ENCODE measurements at regions not wholly inside any gene's neighbourhood (a gene's known extent, or its start where the extent isn't known, plus 50 kb on each side); places are given as distances from the start of the nearest gene placed in this dataset.

DNA sequence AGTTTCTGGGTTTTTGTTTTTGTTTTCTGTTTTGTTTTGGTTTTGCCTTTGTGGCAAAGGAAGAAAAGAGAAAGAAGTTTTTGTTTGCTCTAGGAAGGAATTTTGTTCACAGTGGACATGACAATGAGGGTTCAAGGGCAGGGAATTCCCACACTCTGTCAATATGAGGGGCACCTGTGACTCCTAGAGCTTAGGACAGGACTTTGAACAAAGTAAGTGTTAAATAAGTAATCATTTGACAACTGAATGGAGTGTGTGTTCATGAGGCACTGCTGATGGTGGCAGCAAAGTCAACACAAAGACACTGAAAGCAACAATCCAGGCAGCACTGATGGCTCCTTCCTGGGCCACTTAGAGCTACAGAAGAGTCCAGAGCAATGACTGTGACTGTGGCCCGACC, 1381.1 kb upstream of the LRRTM3 start:
- Histone ChIP-seq H3K9me2 (replicated peaks; ENCODE audit: insufficient read depth) (no peaks in the 10 kb centered on the region), H2AFZ (no peak overlapping the region), H3K4me3 (no peak overlapping the region), H3K27me3 (no peaks in the 10 kb centered on the region), H4K20me1 (ENCODE audit: insufficient read depth, poor library complexity, severe bottlenecking) (no peaks in the 10 kb centered on the region), H3K27ac (no peak overlapping the region), H3K79me2 (no peaks in the 10 kb centered on the region), H3K36me3 (replicated peaks; ENCODE audit: insufficient read depth, low read depth) (no peaks in the 10 kb centered on the region), H3K9me3 (ENCODE audit: low read depth) (no peaks in the 10 kb centered on the region), H3K4me2 (no peak overlapping the region), H3K4me1 (ENCODE audit: insufficient read depth) (no peaks in the 10 kb centered on the region)
- no peak for TF ChIP-seq EZH2 (IDR thresholded peaks at IDR 0.05; ENCODE audit: borderline replicate concordance)
- TF ChIP-seq, protein P1, sequence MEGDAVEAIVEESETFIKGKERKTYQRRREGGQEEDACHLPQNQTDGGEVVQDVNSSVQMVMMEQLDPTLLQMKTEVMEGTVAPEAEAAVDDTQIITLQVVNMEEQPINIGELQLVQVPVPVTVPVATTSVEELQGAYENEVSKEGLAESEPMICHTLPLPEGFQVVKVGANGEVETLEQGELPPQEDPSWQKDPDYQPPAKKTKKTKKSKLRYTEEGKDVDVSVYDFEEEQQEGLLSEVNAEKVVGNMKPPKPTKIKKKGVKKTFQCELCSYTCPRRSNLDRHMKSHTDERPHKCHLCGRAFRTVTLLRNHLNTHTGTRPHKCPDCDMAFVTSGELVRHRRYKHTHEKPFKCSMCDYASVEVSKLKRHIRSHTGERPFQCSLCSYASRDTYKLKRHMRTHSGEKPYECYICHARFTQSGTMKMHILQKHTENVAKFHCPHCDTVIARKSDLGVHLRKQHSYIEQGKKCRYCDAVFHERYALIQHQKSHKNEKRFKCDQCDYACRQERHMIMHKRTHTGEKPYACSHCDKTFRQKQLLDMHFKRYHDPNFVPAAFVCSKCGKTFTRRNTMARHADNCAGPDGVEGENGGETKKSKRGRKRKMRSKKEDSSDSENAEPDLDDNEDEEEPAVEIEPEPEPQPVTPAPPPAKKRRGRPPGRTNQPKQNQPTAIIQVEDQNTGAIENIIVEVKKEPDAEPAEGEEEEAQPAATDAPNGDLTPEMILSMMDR (IDR thresholded peaks at IDR 0.05; ENCODE audit: poor library complexity): no peak
- 84% methylated on average over 1 of the region's 1 CpG for WGBS (ENCODE audit: low lambda C conversion rate, missing lambda C conversion rate)
- DNase-seq (ENCODE audit: low spot score): peak; percentile 16

DNA sequence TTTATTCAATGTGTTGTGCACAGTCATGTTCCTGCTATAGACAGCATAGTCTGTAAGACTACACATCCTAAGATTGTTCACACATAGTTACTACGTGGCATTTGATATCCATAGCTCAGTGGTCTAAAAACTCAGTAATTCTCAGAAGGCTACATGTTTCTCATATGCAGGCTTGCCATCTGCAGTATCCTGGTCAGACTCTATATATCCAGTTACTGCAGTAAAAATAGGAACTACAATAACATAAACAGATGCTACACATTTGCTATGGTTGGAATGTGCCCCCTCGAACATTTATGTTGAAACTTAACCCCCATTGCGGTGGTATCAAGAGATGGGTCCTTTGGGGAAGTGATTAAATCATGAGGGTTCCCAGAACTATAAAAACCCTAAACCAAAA, 1377.8 kb upstream of the LRRTM3 start:
- TF ChIP-seq, protein P1 (IDR thresholded peaks at IDR 0.05; ENCODE audit: poor library complexity): no peak
- WGBS (ENCODE audit: low lambda C conversion rate, missing lambda C conversion rate): 62% methylated on average over 3 of the region's 3 CpGs

DNA sequence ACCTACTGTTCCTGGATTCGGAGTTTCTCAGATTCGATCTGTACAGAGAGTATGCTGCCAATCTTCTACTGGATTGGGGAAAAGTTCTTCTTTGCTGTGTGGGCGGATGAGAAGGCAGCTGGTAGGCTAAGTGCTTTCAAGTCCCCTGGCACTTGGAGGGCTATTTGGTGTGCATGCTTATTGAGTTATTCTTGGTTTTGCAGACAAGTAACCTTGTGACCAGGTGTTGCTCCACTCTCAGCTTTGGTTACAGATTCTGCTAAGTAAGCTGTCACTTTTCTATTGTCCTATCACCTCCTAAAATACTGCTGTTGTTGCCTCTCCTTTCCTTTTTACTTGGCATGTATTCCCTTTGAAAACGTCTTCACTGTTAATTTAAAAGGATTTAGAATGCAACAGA, 1375.1 kb upstream of the LRRTM3 start:
- Histone ChIP-seq H3K9me2 (replicated peaks; ENCODE audit: insufficient read depth) (no peaks in the 10 kb centered on the region), H2AFZ (no peak overlapping the region), H3K4me1 (ENCODE audit: insufficient read depth) (no peaks in the 10 kb centered on the region), H3K4me2 (no peak overlapping the region), H3K4me3 (no peak overlapping the region), H3K9me3 (ENCODE audit: low read depth) (no peaks in the 10 kb centered on the region), H4K20me1 (ENCODE audit: insufficient read depth, poor library complexity, severe bottlenecking) (no peaks in the 10 kb centered on the region), H3K27me3 (no peaks in the 10 kb centered on the region), H3K27ac (no peak overlapping the region), H3K79me2 (no peaks in the 10 kb centered on the region), H3K36me3 (replicated peaks; ENCODE audit: insufficient read depth, low read depth) (no peaks in the 10 kb centered on the region)
- no peak for DNase-seq (ENCODE audit: low spot score)
- TF ChIP-seq EZH2phosphoT487 (IDR thresholded peaks at IDR 0.05; ENCODE audit: low read depth, severe bottlenecking, unreplicated experiment): no peak
- TF ChIP-seq, protein P1 (IDR thresholded peaks at IDR 0.05; ENCODE audit: poor library complexity): no peak
- TF ChIP-seq EZH2 (IDR thresholded peaks at IDR 0.05; ENCODE audit: borderline replicate concordance): no peak
- 85% methylated on average over 4 of the region's 4 CpGs for WGBS (ENCODE audit: low lambda C conversion rate, missing lambda C conversion rate)

More for the DNA sequence above, 1377.8 kb upstream of the LRRTM3 start:
- Histone ChIP-seq H3K4me1 (ENCODE audit: insufficient read depth) (no peaks in the 10 kb centered on the region), H3K4me2 (no peak overlapping the region), H3K9me2 (replicated peaks; ENCODE audit: insufficient read depth) (no peaks in the 10 kb centered on the region), H3K79me2 (no peaks in the 10 kb centered on the region), H3K36me3 (replicated peaks; ENCODE audit: insufficient read depth, low read depth) (no peaks in the 10 kb centered on the region), H3K4me3 (no peak overlapping the region), H4K20me1 (ENCODE audit: insufficient read depth, poor library complexity, severe bottlenecking) (no peaks in the 10 kb centered on the region), H2AFZ (no peak overlapping the region), H3K27ac (no peak overlapping the region), H3K27me3 (no peaks in the 10 kb centered on the region), H3K9me3 (ENCODE audit: low read depth) (no peaks in the 10 kb centered on the region)
- no peak for DNase-seq (ENCODE audit: low spot score)

DNA sequence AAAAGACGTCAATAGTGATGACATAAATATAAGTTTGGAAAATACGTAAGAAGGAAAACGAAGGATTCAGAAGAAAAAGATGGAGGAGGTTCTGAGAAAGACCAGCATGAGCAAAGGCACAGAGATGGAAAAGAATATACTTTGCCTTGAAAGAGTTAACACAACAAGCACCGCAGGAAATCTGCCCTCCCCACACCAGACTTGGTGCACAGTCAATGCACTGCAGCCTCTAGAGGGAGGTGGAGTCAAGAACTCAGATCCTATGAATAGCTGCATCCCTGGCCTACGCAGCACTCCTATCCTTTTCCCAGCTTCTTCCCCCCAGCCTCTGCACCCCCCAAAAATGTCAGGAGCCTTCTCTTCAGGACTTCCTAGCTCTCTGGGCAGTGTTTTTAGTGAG, 1370.6 kb upstream of the LRRTM3 start:
- WGBS (ENCODE audit: low lambda C conversion rate, missing lambda C conversion rate): 87% methylated on average over 5 of the region's 5 CpGs
- Histone ChIP-seq H4K20me1 (ENCODE audit: insufficient read depth, poor library complexity, severe bottlenecking) (no peaks in the 10 kb centered on the region), H3K4me2 (no peak overlapping the region)

More for the DNA sequence above, 1370.6 kb upstream of the LRRTM3 start:
- DNase-seq (ENCODE audit: low spot score): no peak
- Histone ChIP-seq H3K27me3 (no peaks in the 10 kb centered on the region), H3K9me3 (ENCODE audit: low read depth) (no peaks in the 10 kb centered on the region), H3K9me2 (replicated peaks; ENCODE audit: insufficient read depth) (no peaks in the 10 kb centered on the region), H3K4me1 (ENCODE audit: insufficient read depth) (no peaks in the 10 kb centered on the region), H2AFZ (no peak overlapping the region), H3K27ac (no peak overlapping the region), H3K36me3 (replicated peaks; ENCODE audit: insufficient read depth, low read depth) (no peaks in the 10 kb centered on the region), H3K4me3 (no peak overlapping the region), H3K79me2 (no peaks in the 10 kb centered on the region)
- TF ChIP-seq EZH2 (IDR thresholded peaks at IDR 0.05; ENCODE audit: borderline replicate concordance): no peak
- TF ChIP-seq EZH2phosphoT487 (IDR thresholded peaks at IDR 0.05; ENCODE audit: low read depth, severe bottlenecking, unreplicated experiment): no peak
- TF ChIP-seq, protein P1 (IDR thresholded peaks at IDR 0.05; ENCODE audit: poor library complexity): no peak

All from hepatocyte (in vitro differentiated cells).